HG03097 (cell line): ENCODE measurements at regions not wholly inside any gene's neighbourhood (a gene's known extent, or its start where the extent isn't known, plus 50 kb on each side); places are given as distances from the start of the nearest gene placed in this dataset.

Experiments used
- ATAC-seq: cut with Tn5 transposase; IDR thresholded peaks from one replicate; pipeline ENCODE4 v1.9.1; 2021; ENCODE audit not compliant: unreplicated experiment, low FRiP score

DNA sequence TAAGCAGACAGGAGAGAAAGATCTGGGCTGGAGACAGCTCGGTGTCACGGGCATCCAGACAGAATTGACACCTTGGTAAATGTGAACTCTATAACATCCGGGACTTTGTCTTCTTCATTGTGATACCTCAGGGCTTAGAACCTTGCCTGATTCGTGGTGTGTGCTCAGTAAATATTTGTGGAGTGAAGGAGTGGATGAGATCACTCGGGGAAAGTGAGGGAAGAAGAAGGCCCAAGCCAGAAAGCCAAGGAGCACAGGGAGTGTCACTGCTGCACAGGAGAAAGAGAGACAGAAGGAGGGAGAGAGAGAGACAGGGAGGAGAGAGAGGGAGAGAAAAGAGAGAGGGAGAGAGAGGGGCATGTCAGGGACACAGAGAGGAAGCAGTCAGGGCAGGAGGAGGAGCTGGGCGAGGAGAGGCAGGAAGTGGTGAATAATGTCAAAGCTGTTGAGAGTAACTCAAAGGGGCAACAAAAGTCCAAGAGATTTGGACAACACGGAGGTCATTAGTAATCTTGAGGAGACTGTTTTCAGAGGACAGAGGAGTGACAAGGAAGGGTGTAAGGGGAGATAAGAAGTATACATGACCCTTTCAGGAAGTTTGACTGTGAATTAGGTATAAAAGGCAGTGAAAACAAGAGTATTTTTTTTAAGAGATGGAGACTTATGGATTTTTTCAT, 141.6 kb upstream of the MAX start:
- no peak for ATAC-seq

DNA sequence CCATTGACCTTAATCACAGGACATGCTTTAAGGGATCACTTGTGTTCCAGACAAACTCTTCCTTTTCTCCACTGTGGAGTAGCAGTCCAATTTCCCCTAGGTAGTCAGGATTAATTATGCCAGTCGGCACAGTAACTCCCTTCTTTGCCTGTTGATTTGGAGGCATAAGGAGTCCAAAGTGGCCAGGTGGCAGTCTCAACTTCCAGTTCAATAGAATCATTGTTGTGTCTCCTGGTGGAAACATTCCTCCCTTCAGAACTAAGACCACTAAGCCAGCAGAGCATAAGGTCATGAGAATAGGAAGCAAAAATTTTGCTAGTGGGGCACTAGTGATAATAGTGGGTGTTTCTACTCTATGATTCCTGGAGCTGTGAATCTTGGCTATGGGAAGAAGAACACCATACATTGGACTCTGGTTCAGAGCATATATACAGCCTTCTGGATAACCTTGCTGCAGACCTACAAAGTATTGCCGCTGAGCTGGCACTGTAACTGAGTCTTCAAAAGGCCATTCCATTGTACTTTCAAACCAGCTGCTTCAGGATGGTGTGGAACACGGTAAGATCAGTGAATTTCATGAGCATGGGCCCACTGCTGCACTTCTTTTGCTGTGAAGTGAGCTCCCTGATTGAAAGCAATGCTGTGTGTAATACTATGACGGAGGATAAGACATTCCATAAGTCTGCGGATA, 147.3 kb upstream of the MAX start:
- ATAC-seq = no peak

DNA sequence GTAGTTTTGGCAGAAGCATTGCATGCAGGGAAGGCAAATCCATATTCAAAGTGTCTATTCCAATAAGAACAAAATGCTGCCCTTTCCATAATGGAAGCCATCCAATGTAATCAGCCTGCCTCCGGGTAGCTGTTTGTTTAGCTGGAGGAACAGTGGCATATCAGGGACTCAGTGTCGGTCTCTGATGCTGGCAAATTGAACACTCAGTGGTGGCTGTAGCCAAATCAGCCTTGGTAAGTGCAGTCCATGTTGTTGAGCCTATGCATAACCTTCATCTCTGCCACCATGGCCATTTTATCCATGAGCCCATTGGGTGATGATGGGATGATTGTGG, 147.8 kb upstream of the MAX start:
- no peak for ATAC-seq

DNA sequence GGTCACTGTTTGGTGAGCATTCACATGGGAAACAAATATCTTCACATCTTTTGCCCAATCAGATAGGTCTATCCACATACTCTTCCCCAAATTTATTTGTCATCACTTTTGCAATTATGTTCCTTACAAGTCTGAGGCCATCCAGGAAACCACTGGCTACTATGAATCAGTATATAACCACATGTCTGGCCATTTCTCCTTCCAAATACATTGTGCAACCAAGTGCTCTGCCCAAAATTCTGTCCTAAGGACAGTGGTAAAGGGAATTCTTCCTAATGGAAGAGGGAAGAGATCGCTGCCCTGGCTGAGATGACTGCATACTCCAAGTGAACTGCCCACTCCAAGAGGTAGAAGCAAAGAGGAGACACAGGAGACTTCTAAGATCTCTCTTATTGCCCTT, 148.9 kb upstream of the MAX start:
- no peak for ATAC-seq

DNA sequence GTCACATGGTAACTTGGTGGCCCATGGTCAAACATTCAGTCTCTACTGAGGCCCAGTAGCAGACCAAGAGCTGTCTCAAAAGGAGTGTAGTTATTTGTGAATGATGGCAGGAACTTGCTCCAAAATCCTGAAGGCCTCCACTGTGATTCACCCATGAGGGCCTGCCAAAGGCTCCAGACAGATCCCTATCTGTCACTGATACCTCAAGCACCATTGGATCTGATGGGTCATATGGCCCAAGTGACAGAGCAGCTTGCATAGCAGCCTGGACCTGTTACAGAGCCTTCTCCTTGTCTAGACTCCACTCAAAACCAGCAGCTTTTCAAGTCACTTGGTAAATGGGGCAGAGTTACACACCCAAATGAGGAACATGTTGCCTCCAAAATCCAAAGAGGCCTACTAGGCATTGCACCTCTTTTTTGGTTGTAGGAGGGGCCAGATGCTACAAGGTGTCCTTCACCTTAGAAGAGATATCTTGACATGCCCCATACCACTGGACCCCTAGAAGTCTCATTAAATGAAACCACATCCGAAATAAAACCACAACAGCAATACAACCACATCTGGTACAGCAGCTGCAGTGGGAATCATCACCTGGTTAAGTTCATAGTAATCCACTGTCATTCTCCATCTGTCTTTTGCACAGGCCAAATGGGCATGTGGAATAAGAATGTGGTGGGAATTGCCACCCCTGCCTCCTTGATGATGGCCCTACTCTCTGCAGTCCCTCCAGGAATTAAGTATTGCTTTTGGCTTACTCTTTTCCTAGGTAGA, 150.4 kb upstream of the MAX start:
- ATAC-seq = no peak

DNA sequence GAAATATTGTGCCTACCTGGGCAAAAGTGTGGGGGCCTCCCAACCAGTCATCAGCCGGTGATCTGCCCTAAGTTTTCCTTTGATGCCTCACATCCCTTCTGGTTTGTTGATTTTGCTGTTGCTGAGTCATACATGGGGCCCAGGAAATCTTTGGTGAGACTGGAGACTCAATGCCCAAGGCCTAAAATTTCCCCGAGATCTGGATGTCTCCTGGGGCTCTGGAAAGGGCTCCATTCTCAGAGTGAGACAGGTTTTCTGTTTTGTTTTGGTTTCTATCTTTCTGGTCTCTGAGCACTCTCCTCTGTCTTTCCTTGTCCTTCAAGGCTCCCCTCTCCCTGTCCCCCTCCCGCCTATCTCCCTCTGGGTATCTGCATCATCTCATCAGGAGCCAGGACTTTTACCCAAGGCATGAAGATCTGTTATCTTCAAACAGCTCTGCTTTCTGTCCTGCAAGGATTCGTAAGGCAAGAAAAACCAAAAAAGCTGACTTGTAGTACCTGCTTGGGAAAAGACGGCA, 152.8 kb upstream of the MAX start:
- ATAC-seq = no peak

DNA sequence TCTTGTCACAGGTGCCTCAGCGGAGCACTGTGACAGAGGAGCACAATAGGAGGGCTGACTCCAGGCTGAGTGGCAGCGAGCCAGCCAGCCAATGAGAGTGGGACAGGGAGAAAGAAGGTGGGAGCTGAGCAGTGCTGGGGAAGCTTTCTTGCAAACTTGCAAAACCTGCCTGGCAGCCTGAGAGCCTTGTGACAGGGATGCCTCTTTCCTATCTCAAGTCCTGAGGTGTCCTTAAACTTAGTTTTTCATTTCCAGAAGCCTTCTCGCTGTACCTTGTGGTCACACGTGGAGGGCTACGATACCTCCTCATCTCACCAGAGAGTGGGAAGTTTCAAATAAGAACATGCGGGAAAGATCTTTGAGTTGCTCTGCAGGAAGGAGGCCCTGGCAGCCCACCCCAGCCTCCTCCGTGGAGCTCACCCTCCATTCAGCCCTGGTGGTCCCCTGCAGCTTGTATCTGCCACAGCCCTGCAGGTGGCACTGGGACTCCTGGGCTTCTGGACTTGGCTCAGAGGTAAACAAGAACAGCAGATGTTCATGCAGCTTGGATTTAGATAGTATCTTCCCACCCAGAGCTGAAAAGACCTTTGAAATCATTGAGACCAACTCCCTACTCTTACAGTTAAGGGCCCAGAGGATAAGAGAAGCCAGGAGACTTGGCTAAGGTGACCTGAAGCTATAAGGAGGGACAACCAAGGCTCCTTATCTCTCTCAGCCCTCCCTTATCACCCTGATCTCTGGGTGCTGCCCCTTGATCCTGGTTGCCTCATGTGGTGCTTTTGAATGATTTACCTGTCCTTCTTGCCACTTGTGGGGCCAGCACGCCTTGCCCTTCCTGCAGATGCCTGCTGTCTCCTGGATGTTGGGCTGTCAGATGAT, 153.5 kb upstream of the MAX start:
- ATAC-seq = no peak

DNA sequence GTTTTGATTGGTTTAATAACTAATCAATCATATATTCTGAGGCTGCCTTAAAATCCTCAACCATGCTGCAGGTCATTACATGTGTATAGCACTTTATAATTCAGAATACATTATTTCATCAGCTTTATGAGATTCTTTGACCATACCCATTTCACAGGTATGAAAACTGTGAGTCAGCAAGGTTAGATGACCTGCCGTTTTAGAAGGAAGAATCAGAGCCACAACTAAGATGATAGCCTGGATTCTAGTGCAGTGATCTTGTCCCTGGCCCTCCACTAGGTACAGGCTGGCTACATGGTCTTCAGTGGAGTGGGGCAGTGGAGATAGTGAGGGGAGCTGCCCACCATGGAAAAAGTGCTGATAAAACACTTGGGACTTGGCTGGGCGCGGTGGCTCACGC, 154.4 kb upstream of the MAX start:
- ATAC-seq = no peak

DNA sequence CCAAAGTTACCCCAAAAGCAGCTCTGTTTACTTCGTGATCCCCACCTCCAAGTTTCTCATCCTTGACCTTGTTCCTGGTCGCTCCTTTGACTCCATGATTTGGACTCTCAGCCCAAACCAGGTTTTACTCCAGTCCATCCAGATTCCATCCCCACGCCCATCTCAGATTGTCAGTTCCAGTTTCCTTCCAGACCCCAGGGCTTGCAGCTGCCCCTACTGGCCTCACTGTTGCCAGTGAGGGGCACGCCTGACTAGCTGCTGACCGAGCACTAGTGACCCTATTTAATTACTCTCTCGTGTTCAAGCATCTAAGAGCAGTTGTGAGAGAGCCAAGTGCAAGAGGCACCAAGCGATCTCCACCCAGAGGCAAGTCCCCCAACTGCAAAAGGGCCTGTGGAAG, 155.1 kb upstream of the FUT8 start:
- ATAC-seq = no peak

DNA sequence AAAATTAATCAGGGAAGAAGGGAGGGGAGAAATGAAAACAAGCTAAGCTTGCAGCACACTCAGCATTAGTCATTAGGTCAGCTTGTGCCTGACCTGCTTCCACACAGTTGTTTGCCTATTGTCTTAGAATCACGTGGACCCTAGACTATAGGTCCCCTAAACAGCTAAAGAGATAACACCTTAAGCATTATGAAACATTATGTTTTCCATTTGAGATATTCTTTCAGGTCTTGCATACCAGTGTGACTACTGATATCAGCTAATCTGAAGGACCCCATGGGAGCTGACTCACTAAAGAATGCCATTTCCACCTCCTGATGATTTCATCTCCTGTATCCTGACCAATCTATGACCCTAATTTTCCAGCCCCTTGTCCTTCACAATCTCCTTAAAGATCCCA, 154.1 kb upstream of the FUT8 start:
- no peak for ATAC-seq

DNA sequence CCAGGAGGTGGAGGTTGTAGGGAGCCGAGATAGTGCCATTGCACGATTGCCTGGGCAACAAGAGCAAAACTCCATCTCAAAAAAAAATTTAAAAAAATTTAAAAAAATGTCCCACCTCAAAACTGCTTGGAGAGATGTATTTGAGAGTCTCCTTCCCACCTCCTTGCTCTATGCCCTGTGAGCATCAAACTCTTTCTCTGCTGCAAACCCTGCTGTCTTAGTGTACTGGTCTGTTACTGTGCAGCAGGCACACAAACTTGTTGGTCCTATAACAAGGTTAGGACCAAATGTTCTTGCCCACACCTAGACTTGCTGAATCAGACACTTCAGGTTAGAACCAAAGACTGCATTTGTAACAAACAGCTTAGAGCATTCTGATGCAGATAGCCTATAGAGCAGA, 153.5 kb upstream of the FUT8 start:
- ATAC-seq = no peak

DNA sequence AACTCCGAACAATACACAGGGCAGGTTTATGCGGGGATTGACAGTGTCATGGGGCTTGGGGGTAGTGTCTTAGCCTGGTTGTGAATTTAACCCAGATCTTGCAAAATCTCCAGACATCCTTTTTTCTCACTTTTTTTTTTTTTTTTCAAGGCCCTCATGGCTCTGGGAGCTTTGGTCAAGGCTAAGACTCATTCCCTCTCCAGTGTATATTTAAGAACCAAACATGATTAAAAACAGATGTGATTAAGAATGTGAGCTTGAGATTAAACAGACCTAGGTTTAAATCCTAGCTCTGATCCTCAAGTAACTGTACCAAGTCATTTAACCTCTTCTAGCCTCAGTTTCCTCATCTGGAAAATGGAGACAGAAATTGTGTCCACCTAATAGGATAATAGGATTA, 151.7 kb upstream of the FUT8 start:
- ATAC-seq = no peak

DNA sequence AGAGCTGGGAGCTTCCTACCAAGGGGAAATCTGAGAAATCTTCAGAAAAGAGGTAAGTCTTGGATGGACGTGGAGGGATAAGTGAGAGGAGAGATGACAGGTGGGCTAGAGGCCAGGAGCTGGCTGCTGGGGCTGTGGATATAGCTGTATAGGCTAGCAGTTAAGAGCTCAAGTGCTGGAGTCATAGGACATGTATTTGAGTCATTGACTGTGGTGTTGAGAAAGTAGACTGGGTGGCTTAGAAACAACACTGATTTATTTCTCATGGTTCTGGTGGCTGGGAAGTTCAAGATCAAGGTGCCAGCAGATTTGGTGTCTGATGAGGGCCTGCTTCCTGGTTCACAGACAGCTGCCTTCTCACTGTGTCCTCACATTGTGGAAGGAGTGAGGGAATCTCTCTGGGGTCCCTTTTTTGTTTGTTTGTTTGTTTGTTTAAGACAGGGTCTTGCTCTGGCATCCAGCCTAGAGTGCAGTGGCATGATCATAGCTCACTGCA, 151.1 kb upstream of the FUT8 start:
- ATAC-seq = no peak

DNA sequence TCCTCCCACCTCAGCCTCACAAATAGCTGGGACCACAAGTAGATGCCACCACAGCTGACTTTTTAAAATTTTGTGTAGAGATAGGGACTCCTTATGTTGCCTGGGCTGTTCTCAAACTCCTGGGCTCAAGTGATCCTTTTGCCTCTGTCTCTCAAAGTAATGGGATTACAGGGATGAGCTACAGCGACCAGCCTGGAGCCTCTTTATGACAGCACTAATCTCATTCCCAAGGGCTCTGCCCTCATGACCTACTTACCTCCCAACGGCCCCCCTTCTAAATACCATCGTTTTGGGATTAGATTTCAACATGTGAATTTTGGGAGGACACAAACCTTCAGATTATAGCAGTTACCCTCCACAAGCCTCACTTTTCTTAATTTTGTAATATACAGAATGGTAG, 150.6 kb upstream of the FUT8 start:
- ATAC-seq = no peak

DNA sequence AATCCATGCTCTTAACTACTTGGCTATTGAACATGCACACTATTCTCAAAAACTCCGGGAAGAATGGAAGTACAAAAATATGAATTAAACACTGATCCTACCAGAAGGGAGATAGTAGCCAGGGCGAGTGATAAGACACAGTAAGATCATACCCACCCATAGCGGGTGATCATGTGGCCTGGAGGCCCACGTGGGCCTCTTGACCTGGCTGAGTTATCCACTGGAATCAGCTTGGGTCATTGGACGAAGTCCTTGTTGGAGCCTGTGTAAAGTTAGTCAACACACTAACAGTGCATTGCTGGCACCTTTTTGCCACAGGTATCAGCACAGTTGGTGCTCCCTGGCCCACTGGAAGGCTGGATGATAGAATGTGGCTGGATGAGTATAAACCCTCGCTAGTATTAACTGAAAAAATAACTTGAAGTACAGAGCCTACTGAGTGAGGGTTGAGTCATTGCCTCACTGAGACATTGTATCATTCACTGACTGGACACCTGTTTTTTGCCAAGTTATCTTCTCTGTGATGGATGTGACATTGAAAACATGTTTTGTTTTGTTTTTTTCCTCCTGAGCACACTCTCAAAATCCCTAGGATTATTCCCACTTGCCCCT, 149.2 kb upstream of the FUT8 start:
- no peak for ATAC-seq

DNA sequence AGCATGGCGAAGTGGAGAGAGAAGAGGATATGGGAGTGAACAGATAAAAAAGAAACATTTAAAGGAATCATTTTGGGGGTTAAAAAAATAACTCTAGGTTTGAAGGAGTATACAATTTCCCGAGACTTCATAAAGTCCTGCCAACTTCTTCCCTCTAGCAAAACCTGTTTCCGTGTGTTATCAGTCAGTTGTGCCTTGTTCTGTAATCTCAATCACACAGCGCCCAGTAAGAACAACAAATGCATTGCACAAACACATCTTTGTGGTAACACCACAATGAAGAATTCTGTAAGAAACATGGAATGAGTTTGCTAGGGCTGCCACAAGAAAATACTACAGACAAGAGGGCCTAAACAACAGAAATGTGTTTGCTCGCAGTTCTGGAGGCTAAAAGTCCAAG, 144.7 kb upstream of the FUT8 start:
- ATAC-seq = no peak

DNA sequence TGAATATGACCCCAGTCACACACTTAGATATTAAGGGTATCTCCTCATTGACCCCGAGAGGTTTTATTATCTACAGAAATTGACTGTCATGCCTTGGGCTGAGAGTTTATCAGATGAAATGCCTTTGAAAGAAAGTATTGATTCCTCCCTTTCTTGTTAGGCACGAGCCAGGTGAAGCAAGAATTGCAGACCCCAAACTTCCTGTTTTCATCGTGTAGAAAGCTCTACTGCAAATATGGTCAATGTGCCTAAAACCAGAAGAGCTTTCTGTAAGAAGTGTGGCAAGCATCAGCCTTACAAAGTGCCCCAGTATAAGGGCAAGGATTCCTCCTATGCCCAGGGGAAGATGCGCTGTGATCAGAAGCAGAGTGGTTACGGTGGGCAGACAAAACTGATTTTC, 143.9 kb upstream of the FUT8 start:
- no peak for ATAC-seq

DNA sequence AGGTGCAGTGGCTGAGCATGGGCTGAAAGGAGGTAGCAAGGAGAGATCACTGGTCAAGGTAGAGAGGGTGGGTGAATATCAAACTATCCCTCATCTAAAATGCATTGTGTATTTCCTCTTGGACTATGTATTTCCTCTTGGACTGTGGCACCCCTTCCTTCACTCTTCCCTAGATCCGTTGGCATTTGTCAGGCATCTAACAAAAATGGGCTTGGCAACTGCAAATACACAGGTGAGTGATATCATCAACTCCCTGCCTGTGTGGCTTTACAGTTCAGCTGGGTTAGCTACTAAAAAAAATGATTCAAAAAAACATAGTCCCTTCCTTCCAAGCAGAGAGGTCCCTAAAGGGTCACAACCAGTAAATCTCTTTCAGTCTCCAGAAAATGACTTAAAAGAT, 142.8 kb upstream of the FUT8 start:
- no peak for ATAC-seq

DNA sequence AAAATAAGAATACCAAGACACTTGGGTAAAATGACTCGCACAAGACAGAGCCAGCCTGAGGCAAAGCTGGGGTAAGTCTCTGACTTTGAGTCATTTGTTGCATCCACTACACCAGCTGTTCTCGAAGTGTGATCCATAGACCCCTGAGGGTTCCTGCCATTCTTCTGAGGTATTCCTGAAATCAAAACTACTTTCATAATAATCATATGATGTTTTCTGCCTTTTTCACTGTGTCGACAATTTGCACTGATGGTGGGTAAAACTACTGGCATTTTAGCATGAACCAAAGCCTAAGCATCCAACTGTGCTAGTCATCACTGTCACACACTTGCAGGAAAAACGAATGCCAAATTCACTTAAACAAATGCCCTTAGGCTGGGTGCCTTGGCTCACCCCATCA, 135.5 kb upstream of the FUT8 start:
- no peak for ATAC-seq

DNA sequence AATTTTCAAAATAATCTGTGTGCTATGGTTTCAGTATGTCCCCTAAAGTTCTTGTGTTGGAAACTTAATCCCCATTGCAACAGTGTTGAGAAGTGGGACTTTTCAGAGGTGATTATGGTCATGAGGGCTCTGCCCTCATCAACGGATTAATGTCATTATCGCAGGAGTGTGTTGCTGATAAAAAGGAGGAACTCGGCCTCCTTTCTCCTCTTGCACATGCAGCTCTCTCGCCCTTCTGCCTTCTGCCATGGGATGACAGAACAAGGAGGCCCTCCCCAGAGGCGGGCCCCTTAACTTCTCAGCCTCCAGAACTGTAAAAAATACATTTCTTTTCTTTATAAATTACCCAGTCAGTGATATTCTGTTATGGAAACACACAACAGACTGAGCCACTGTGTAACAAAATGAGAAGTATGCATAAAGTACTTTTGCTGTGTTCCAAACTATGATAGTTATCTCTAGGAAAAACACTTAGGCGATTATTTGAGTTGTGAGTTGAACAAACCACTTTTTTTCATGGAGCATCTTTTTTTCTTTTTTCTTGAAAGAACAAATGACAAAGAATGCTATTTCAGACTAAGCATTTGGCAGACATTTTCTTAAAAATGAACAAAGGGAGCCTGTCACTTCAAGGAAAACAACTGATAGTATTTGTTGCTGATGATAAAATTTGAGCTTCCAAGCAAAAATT, 134.8 kb upstream of the FUT8 start:
- ATAC-seq = no peak
